Stomach (tissue), 4 donors: ENCODE measurements at regions not wholly inside any gene's neighbourhood (a gene's known extent, or its start where the extent isn't known, plus 50 kb on each side); places are given as distances from the start of the nearest gene placed in this dataset.

Experiments
- CTCF ChIP-seq, 7 experiments: fragments of 450-650 bp in 4 of 7; fragments of 200-600 bp in 3 of 7; sonication (generic) in 3 of 7; IDR thresholded peaks; one replicate each; pipeline ENCODE4 v1.5.1; 2016 to 2019; ENCODE audit warnings: antibody characterized with exemption in 7 of 7, control low read depth in 2 of 7, mild to moderate bottlenecking in 1 of 7
- EP300 ChIP-seq: sonication (generic); formaldehyde crosslinking; IDR thresholded peaks from one replicate; pipeline ENCODE4 v1.6.1; 2017; ENCODE audit warnings: antibody characterized with exemption

- TF ChIP-seq CTCF (IDR thresholded peaks at IDR 0.05) (no peak), EP300 (no peak)
Measured at GRCh38 chr3:10575601-10576160, 70.3 kb upstream of the ATP2B2 start.
